SKM-1 (cell line): ENCODE measurements at regions not wholly inside any gene's neighbourhood (a gene's known extent, or its start where the extent isn't known, plus 50 kb on each side); places are given as distances from the start of the nearest gene placed in this dataset.

ENCODE experiments used
- DNase-seq: peaks from one replicate; lab custom pipeline; 2025; ENCODE audit not compliant: unreplicated experiment; lab: John Stamatoyannopoulos, UW

DNA sequence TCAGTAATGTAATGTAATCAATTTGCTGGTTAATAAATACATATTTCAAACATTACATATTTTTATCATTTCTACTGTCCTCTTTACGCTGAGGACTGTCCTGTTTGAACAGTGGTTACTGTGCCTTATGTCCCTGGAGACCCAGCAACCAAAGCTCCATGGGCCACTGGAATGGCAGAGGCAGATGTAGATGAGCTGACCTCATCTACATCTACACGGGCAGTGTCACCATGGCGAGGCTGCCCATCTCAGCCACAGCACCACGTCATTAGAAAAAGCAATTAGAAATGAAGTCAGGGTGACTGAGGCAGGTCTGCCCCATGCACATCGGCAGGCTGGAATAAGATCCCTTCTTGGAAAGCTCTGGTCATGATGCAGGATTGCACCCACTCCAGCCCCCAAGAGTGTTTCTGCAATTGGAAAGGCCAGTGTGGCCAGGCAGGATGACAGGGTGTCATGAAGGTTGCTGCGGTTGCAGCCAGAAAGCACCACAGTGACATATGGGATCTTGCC is 237.5 kb downstream of the NDUFA10 start:
- DNase-seq, result no peak

DNA sequence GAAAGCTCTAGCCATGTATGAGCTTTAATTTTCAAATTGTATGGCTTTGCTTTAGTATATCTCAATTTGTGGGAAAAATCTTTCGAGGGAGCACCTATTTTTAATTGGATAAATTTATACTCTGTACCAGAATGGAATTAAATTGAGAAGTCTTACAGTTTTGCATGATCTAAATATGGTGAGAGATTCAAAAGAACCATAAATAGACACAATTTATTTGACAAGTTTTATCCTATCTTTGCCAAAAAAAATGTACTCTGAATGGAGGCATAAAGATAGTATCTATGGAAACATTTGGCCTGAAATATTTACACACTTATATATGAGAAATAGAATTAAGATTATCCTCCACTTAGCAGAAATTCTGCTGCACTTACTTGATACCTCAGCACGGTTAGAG is 238.4 kb downstream of the NDUFA10 start:
- DNase-seq, result no peak

DNA sequence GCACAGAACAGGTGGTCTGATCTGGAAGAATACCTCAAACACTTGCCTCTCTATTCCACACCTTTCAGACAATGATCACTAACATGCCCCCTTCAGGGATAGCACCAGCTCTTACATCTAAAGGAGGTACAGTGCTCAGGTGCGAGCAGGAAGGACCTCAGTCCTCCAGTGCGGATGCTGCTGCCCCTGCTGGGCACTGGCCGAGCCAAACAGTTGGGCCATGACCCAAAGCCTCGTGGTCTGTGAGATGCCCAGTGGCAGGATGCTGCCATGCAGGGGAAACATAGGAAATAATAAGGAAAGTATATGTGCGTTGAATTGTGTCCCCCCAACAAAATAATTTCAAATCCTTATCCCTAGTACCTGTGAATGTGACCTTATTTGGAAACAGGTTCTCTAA is 243.7 kb downstream of the NDUFA10 start:
- no peak for DNase-seq

DNA sequence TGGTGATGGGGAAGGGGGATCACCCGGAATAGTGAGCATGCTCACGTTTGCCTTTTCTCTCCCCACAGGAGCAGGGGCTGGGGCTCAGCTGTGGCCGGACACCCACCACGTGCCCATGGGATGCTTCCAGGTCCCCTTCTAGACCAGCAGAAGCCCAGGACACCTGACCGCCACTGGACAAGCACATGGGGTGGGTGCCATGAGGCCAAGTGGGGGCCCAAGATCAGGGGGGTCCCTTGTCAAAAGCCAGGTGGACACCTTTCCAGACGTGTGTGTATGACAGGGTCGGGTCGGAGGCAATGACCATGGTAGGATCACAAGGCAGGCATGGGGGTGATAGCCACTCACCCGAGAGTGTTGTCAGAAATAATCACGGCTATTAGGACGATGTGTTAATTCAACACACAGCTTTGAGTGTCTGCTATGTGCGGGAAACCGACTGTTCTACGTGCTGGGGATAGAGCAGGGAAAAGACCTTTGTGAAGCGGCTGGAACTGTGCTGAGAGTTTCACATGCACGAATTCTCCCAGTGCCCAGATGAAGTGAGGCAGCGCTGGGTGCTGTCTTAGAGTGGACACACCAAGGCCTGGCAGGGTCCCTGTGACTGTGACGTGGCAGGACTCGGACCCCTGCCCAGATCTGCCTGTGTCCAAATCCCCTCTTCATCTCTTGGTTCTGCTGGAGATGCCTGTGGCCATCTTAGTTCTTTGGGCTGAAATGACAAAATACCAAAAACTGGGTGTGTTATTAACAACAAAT is 244.7 kb downstream of the NDUFA10 start:
- DNase-seq, result no peak

DNA sequence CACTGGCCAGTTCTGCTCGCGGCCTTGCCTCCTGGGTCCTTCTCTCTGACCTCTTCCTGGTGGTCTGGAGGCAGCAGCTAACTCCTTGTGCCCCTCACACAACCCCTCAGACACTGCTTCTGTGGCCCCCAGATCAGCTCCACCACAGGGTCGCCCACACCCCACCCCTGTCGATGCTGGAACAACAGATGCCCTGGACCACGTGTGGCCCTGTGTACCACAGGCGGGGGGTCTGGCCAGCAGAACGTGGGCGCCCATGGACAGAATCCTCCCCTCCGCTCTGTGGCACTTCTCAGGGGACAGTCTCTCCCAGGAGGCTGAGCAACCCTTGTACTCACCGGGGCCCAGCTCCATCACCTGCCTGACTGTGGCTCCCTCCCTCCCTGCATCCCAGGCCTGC is 245.6 kb downstream of the NDUFA10 start:
- DNase-seq, result no peak

DNA sequence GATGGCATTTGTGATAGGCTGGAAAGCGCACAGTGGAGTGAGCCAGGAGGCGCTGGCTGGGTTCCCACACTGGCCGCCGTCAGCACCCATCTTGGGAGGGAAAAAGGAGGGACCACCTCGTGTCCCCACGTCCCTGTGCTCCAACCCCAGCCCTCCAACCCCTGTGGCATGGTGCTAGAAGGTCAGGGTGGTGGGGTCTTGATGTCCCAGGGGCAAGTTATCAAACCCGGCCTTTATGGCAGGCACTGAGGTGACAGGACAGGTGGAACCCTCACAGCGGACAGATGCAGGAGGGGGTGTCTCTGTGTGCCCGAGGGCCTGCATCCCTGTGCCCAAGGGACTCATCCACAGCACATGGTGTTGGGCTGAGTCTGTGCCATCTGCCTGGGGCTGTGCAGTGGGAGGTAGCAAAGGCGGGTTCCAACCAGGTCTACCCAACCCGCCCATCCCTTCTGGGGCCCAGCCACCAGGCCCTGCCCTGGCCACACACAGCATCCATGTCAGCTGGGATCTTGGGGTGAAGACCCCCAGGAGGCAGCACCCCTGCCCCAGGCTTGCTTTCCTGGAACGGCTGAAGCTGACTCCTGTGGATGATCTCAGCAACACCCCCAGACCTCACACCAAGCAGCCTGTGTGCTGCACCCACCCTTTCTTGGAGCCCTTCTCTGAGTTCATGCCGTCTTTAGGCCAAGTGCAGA is 246.1 kb downstream of the NDUFA10 start:
- DNase-seq, result no peak

DNA sequence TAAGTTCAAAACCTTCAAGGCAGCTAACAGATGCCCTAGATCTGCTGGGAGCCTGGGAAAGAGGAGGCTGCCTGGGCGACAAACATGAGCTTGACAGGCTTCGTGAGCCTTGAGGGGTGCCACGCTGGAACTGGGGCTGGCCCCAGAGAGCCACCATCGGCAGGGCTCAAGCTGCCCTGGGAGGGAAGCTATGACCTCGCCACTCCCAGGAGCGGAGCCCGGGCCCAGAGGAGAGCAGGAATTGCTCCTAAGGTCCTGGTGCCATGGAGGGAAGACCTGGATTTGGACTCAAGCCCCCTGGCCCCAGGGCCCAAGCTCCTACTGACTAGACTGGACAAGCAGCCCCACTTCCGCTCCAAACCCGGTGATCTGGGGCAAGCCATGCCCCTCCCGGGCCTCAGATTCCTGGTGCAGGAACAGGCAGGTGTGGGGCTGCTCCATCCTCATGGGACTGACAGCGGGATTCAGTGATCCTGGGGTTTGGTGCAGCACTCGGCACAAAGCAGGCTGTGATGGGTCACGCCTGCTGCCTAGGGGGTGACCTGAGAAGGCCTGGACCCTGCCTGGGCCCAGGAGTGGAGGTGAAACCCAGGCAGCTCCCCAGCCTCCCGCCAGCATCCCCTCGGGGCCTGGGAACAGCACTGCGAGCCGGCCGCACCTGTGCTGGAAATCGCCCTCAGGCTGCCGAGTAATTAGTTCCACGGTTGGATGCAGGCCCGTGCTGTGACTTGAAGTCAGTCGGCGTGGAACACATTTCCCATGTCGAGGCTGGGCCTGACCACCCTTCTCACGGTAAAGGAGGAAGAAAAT is 246.9 kb downstream of the NDUFA10 start:
- DNase-seq, result no peak

DNA sequence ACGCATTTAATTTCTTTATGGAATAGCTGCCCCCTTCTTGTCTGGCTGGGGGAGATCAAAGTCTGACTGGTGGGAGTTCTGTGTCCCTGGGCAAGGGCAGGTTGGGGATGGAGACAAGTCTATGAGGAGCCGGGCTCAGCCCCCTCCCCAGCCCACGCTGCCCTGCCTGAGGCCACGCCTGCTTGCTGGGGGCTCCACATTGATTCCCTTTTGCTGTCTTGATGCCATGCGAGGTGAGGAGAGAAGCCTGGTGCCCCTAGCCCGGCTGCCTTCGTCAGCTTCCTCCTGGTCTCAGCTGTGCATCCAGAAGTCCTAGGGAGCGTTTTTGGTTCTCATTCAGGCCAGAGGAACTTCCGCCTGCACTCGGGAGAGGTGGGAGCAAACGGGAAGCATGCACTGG is 247.9 kb downstream of the NDUFA10 start:
- no peak for DNase-seq

DNA sequence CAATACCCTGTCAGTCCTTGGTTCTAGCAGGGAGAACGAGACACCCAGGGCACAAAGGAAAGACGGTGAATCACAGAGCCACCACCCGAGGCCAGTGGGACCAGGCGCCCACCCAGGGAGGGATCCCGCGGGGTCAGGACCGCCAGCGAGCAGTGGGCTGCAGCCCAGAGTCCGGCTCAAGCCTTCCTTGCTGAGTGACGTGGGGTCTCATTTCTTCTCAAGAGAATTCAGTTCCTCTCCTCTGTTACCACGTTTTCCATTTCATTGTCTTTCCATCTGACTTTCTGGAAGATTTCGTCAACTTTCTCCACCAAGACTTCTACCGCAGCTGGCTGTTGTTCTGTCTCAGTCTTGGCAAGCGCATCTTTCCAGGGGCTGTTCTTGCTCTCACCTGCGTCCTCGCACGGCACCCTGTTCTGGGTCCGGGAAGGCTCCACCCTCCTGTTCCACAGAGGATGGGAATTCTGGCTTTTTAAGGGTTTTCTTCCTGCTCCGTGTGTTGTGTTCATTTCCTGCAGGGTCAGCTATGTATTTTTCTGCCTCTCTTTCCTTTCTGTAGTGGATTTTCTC is 248.6 kb downstream of the NDUFA10 start:
- no peak for DNase-seq

DNA sequence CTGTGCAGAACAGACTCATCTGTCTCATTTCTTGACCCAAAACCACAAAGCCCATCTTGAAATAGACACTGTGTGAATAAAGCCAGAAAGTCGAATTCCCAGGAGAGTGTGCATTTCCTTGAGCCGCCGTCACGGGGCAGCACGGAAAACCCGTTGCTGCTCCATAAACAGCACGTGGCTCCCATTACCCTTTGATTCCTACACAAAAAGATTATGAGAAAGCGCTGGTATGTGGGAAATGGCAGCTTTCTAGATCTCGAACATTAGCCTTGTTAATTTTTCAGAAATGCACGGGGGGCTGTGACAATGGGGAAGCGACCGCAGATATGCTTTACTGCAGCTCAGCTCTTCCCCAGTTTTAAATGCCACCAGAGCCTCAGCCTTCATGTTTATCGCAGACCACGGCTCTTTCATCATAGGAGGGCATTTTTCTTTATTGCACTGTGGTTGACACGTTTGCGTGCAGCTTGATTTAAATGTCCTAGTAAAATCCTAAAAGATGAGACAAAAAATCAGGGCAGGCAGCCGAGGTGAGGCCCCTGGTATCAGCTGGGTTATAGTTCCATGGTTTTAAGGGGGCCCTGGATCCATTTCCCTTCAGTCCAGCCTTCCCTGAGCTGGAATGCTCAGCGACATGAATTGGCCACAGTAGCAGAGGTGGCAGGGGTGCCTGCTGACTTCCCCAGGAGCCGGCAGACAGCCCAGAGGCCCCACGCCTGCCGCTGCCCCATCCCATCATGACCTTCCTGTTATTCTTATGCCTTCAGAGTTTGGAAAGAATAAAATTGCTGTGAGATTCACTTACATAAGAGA is 249.3 kb downstream of the NDUFA10 start:
- no peak for DNase-seq

DNA sequence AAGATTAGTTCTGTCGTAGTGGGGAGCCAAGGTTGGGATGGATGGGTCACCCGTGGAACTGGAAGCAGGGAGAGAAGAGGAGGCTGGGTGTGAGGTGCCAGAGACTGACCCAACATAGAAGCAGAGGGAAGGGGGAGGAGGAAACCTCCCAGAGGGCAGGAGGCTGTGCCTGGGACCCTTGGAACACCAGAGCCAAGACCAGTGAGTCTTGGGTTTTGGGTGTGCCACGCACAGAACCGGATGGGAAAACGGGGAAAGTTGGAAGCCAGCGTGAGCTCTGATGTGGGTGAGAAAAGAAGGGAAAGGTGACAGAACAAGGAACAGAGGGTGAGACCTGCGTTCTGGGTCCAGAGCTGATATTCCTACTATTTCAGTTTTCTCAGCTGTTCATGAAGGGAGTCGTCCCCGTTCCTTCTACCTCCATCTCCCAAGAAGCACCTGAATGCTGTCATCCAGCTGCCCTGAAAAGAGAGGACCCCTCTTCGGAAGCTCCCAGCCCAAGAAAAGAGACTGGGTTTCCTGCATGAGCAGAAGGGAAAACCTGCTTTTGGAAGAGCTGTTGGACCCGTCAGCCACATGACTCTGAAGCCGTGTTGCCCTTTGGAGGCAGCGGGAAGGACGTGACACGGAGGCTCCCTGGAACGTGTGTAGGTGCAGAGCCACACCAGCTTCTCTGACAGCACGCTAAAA is 250.1 kb downstream of the NDUFA10 start:
- DNase-seq, result no peak

DNA sequence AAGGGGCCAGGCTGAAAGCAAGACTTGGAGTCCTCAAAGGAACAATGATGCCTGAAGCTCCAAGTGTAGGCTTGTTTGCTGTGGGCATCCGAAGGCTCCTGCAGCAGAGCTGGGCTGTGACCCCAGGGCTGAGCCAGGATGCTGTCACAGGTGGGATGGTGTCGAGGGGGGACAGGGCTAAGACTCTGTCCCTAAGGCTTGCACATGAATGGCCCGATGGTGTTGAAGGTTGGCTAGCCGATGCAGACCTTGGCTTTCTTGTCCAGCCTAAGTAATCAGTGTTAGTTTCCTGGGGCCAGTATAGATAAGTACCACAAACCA is 251.0 kb downstream of the NDUFA10 start:
- DNase-seq, result no peak

DNA sequence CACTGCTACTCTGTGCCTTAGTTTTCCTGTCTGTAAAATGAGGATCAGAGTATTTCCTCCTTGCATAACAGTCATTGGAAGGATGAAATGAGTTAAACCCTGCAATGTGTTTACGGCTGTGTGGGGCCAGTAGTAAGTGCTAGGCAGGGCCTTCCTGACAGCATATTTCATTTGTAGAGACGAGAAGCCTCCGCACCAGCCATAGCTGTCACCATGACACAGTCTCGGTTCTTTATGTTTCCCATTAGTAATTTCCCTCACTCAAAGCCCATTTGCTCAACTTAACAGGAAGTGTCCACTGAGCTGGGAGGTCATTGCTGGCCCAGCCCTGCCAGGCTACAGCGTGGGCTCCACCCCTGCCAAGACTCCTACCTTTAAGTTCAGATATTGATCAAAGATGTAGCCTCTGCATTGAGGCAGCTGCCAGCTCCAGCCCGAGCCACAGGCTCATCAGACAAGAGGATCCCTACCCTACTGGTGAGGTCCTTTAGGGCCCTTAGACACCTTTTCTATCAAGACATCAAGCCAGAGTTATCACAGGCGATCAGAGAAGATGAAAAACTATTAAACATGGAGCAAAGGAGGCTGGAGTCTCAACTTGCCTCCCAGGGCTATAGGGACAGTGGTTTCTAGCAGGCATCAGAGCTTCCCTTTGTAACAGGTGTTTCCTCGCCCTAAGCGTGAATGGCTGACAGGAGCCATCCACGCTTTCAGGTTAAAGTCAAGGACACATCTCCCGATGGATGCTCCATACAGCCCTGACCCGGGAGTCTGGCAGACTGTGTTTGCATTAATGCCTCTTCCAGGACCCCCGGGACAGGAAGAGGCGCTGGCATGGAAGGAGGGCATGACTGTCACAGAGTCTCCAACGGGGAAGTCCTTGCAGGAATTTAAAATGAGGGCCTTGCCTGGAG is 251.7 kb downstream of the NDUFA10 start:
- DNase-seq, result no peak

DNA sequence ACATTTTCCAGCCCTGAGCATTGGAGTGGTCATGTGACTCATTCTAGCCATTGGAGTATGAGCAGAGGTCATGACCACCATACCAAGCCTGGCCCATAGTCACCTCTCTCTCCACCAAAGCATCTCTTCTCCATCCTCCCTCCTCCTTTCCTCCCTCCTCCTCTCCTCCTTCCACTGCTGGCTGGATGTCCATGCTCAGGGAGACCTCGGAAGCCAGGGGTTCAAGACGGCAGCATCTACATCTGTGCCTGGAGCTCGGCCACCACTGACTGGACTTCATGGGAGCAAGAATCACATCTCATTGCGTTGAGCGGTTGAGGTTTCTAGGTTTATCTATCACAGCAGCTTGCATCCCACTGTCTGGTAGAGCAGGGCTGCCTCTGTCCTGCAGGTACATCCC is 252.4 kb downstream of the NDUFA10 start:
- no peak for DNase-seq

DNA sequence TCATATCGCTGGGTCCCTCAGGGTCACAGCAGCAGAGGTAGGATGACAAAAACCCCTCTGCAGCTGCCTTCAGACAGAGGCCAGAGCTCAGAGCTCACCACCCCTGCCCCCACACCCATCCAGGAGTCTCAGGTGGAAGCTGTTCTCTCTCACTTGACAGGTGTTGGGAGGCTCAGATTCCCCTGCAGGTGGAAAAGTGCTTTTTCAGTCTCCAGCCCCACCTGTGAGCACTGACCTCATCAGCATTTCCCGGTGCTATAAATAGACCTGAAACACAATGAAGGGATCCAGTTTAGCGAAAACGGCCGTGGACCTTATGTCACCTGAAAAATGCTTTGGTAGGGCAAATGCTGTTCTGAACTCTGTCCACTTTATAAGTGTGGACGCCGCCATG is 254.9 kb downstream of the NDUFA10 start:
- DNase-seq, result no peak

DNA sequence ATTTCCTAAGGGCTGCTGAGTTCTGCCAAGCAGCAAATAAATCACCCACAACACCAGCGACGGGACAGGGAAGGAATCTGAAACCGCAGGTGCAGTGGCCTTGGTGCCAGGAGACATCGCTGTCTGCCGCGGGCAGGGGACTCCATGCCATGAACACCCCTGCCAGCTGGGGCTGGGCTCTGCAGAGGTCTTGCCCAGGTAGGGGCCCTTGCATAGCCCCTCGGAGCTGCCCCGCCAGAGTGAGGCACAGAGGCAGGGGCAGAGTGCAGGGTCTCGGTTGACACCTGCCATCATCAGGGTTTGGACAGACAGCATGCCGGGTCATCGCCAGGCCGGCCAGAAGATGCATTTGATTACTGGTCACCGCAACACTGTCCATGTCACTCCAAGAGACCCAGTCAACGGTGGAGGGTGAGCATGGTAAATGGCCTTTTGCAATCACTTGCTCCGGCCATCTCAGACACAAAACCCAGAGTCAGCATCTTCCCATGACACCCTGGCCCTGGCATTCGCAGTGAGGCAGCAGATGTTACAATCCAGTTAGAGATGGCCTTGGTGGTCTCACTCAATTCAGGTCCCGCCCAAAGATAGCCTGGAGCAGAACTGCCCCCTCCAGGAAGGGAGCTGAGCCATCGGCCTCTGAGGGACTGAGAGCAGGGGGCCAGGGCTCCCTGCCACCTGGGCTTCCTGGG is 255.4 kb downstream of the NDUFA10 start:
- DNase-seq, result no peak

DNA sequence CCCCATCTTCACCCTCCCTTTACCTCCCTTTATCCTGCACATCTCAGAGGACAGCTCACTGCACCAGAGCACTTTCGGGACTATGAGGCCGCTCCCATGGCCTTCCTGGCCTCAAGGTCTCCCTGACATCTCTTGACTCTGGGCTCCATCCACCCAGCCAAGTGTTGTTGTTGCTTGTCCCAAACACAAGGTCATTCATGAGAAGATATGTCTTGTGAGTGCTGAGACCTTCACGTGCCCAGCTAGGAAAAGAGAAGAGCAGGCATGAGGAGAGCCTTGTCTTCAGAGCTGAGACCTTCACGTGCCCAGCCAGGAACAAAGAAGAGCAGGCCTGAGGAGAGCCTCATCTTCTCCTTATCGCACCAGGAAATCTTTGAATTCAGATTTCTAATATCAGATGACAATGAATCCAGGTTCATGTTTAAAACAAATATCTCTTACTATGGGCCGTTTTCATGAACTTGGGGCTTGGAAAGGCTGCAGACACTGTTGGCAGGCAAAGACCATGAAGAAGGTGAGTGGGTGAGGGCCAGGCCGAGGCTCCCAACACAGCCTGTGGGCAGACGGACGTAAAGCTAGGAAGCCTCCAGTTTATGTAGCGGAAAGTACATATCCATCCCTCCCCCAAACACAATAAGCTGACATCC is 256.1 kb downstream of the NDUFA10 start:
- DNase-seq, result no peak
